ENCODE measurements at regions not wholly inside any gene's neighbourhood (a gene's known extent, or its start where the extent isn't known, plus 50 kb on each side); places are given as distances from the start of the nearest gene placed in this dataset.

DNA sequence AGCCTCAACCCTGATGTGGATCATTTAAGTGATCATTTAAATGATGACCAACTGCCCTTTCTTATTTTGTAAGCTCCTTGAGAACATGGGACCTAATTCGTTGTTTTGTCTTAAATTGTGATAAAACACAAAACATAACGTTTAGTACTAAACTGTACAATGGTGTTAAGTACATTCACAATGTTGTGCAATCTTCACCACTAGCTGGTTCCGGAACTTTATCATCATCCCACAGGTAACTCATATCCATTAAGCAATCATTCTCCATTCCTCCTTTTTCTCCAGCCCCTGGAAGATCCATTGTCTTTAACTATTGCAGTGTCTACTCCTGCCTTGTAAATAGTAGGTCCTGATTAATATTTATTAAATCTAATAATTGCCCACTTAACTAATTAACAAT lies 460.5 kb upstream of the BRINP1 start:
- ChIA-PET CTCF (no interaction called here), POLR2A (no interaction called here)
- TF ChIP-seq, protein P1, sequence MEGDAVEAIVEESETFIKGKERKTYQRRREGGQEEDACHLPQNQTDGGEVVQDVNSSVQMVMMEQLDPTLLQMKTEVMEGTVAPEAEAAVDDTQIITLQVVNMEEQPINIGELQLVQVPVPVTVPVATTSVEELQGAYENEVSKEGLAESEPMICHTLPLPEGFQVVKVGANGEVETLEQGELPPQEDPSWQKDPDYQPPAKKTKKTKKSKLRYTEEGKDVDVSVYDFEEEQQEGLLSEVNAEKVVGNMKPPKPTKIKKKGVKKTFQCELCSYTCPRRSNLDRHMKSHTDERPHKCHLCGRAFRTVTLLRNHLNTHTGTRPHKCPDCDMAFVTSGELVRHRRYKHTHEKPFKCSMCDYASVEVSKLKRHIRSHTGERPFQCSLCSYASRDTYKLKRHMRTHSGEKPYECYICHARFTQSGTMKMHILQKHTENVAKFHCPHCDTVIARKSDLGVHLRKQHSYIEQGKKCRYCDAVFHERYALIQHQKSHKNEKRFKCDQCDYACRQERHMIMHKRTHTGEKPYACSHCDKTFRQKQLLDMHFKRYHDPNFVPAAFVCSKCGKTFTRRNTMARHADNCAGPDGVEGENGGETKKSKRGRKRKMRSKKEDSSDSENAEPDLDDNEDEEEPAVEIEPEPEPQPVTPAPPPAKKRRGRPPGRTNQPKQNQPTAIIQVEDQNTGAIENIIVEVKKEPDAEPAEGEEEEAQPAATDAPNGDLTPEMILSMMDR (IDR thresholded peaks at IDR 0.05; ENCODE audit: low read depth, low read length), result no peak
- no peak overlapping the region for H3K27ac ChIP-seq (ENCODE audit: low read depth, low read length)
- no peak for DNase-seq (ENCODE audit: low read depth, low spot score)
- no peak overlapping the region for H3K4me3 ChIP-seq (ENCODE audit: low read depth, low read length)
- peaks cover 10% of the 10 kb centered on the region; the same call in 1 of the 2 replicates for H3K9me3 ChIP-seq (ENCODE audit: control insufficient read depth, insufficient read depth, low read length)
- no peaks in the 10 kb centered on the region for H3K27me3 ChIP-seq (ENCODE audit: control insufficient read depth, insufficient read depth, low read length)

DNA sequence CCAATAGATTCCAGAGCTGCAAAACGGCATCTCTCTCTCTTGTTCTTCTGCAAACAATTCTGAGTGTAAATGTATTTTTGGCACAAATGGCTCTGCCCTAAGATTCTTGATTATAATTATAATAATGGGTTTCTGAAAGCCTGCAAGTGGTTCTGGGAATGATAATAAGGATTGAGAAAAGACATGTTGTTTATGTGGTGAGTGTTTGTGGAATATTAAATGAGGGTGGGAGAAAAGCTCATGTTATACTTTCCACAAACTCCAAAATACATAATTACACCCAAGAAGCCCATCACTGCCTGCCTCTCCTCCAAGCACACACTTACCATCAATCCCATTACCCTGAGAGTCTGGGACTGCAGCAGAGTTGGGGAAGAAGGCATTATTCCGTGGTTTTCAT lies 460.0 kb upstream of the BRINP1 start:
- DNase-seq (ENCODE audit: low read depth, low spot score), result no peak
- no peaks in the 10 kb centered on the region for H3K27me3 ChIP-seq (ENCODE audit: control insufficient read depth, insufficient read depth, low read length)
- H3K4me3 ChIP-seq (ENCODE audit: low read depth, low read length), result no peak overlapping the region
- no peak overlapping the region for H3K27ac ChIP-seq (ENCODE audit: low read depth, low read length)
- ChIA-PET POLR2A (no interaction called here), CTCF (no interaction called here)
- TF ChIP-seq, protein P1 (IDR thresholded peaks at IDR 0.05; ENCODE audit: low read depth, low read length), result no peak
- peaks cover 10% of the 10 kb centered on the region; the same call in 1 of the 2 replicates for H3K9me3 ChIP-seq (ENCODE audit: control insufficient read depth, insufficient read depth, low read length)

DNA sequence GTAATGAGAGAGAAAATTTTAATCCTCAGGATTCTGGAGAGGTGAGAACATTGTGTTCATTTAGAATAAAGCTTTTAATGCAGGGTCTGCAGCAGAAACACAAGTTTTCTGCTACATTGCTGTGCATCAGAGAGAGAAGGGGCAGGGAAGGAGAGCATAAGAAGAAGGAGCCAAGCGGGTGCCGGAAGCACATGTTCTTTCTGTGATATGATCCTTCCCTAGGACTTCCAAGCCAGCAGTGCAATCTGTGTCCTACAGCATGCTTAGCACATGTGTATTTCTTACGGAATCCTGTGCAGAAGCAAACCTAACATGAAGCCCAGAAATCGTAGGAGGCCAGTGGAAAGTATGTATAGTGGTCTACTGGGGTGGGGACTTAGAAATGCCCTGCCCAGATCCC lies 458.3 kb upstream of the BRINP1 start:
- no peak overlapping the region for H3K4me3 ChIP-seq (ENCODE audit: low read depth, low read length)
- ChIA-PET POLR2A (no interaction called here), CTCF (no interaction called here)
- no peak for DNase-seq (ENCODE audit: low read depth, low spot score)
- H3K27me3 ChIP-seq (ENCODE audit: control insufficient read depth, insufficient read depth, low read length), result no peaks in the 10 kb centered on the region
- H3K27ac ChIP-seq (ENCODE audit: low read depth, low read length), result no peak overlapping the region
- H3K9me3 ChIP-seq (ENCODE audit: control insufficient read depth, insufficient read depth, low read length), result peaks cover 11% of the 10 kb centered on the region
- TF ChIP-seq, protein P1 (IDR thresholded peaks at IDR 0.05; ENCODE audit: low read depth, low read length), result no peak

DNA sequence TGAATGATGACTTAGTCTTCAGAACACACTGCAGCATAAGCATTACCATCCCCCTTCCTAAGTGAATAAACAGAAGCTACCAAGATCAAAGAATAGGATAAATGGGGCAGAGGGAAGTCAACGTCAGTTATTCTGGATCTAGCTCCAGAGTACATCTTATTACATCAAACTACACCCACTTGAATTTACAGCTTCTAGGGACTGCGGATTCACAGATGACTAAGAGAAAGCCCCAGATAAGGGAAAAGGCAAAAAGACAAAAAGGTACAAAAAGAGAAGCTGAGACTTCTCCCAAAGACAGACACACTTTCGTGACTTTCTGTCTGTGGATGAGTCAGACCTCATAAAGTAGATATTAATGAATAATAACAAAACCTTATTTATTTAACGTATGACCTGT lies 457.9 kb upstream of the BRINP1 start:
- Histone ChIP-seq H3K27me3 (ENCODE audit: control insufficient read depth, insufficient read depth, low read length) (no peaks in the 10 kb centered on the region), H3K27ac (ENCODE audit: low read depth, low read length) (no peak overlapping the region), H3K9me3 (ENCODE audit: control insufficient read depth, insufficient read depth, low read length) (peaks cover 11% of the 10 kb centered on the region), H3K4me3 (ENCODE audit: low read depth, low read length) (no peak overlapping the region)
- CTCF ChIA-PET, result no interaction called here
- TF ChIP-seq, protein P1 (IDR thresholded peaks at IDR 0.05; ENCODE audit: low read depth, low read length), result no peak
- DNase-seq (ENCODE audit: low read depth, low spot score), result no peak
- POLR2A ChIA-PET, result no interaction called here

DNA sequence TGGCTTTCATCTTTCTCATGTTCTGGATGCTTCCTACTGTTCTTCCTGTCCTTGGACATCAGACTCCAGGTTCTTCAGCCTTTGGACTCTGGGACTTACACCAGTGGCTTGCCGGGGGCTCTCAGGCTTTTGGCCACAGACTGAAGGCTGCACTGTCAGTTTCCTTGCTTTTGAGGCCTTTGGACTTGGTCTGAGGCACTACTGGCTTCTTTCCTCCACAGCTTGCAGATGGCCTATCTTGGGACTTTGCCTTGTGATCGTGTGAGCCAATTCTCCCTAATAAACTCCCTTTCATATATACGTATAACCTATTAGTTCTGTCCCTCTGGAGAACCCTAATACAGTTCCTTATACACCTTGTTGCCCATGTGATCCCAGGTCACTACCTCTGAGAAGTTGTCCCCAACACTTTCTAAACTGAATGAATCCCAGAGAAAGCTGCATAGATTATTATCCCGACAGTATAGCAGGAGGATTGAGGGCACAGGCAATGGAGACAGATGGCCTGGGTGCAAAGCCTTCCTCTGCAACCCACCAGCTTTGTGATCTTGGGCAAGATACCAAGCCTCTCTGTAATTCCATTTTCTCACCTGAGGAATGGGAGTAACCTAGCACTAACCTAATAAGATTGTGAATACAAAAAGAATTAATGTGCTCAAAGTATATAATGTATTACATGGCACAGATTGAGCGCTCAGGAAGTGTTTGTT lies 449.6 kb upstream of the BRINP1 start:
- ChIA-PET POLR2A (no interaction called here), CTCF (no interaction called here)
- Histone ChIP-seq H3K27ac (ENCODE audit: low read depth, low read length) (no peak overlapping the region), H3K4me3 (ENCODE audit: low read depth, low read length) (no peak overlapping the region), H3K27me3 (ENCODE audit: control insufficient read depth, insufficient read depth, low read length) (no peaks in the 10 kb centered on the region), H3K9me3 (ENCODE audit: control insufficient read depth, insufficient read depth, low read length) (peaks cover 19% of the 10 kb centered on the region)
- TF ChIP-seq, protein P1 (IDR thresholded peaks at IDR 0.05; ENCODE audit: low read depth, low read length), result no peak
- no peak for DNase-seq (ENCODE audit: low read depth, low spot score)

All from AG04450 (cell line).